IMR-90 (cell line): ENCODE measurements at regions not wholly inside any gene's neighbourhood (a gene's known extent, or its start where the extent isn't known, plus 50 kb on each side); places are given as distances from the start of the nearest gene placed in this dataset.

Source experiments
- ATAC-seq: fragments of 200-7000 bp; cut with Tn5 transposase; 2 replicates; pipeline ENCODE4 v1.9.1; 2020; ENCODE audit warnings: low read depth, mild to moderate bottlenecking, moderate library complexity
- BruUV-seq: library from RNA; stranded (reverse); fragments of 400-500 nt; replicated peaks from 2 replicates; lab custom pipeline; 2021; lab: Mats Ljungman, UMichigan
- CTCF ChIA-PET: fragments of 300-600 bp; formaldehyde crosslinking; extraction: SDS; loops from one replicate; lab custom pipeline; 2021; ENCODE audit warnings: antibody characterized with exemption; lab: Yijun Ruan, JAX
- POLR2A ChIA-PET: fragments of 300-600 bp; sonication (Branson Sonifier 250); formaldehyde crosslinking; loops from one replicate; lab custom pipeline; 2022; ENCODE audit warnings: antibody characterized with exemption; ENCODE audit not compliant: unreplicated experiment; lab: Charles Lee
- DNase-seq: peaks from one replicate; pipeline ENCODE4 v3.0.0; 2013
- H2AFZ ChIP-seq: replicated peaks from 2 replicates; pipeline ENCODE3; 2013; ENCODE audit warnings: low read length, mild to moderate bottlenecking; ENCODE audit not compliant: poor library complexity
- H2AK5ac ChIP-seq: 2 replicates; pipeline ENCODE4 v1.6.1; 2013; ENCODE audit warnings: low read depth, low read length, inconsistent platforms
- H2AK9ac ChIP-seq: replicated peaks from 2 replicates; pipeline ENCODE3; 2013; ENCODE audit warnings: mild to moderate bottlenecking, low read depth, low read length, moderate library complexity; ENCODE audit not compliant: poor library complexity
- H2BK120ac ChIP-seq: 2 replicates; pipeline ENCODE4 v1.6.1; 2013; ENCODE audit warnings: low read depth, low read length, inconsistent platforms
- H2BK15ac ChIP-seq: 3 replicates; pipeline ENCODE4 v1.6.1; 2013; ENCODE audit warnings: low read depth, low read length, inconsistent platforms
- H2BK20ac ChIP-seq: 2 replicates; pipeline ENCODE4 v1.6.1; 2013; ENCODE audit warnings: low read depth, mild to moderate bottlenecking, inconsistent platforms, low read length, moderate library complexity
- H2BK5ac ChIP-seq: 2 replicates; pipeline ENCODE4 v1.6.1; 2013; ENCODE audit warnings: mild to moderate bottlenecking, low read depth, low read length, inconsistent platforms; ENCODE audit not compliant: poor library complexity, severe bottlenecking
- H3K14ac ChIP-seq: replicated peaks from 2 replicates; pipeline ENCODE4 v1.6.1; 2013; ENCODE audit warnings: low read depth, low read length, inconsistent platforms
- H3K18ac ChIP-seq: 2 replicates; pipeline ENCODE4 v1.6.1; 2013; ENCODE audit warnings: low read depth, low read length, control low read depth
- H3K23ac ChIP-seq: 2 replicates; pipeline ENCODE4 v1.6.1; 2013; ENCODE audit warnings: low read depth, low read length, inconsistent platforms
- H3K27ac ChIP-seq: 2 replicates; pipeline ENCODE4 v1.5.1; 2013; ENCODE audit warnings: mild to moderate bottlenecking, control low read depth, low read length; ENCODE audit not compliant: insufficient read depth
- H3K27me3 ChIP-seq: 2 replicates; pipeline ENCODE4 v1.6.1; 2013; ENCODE audit warnings: low read length; ENCODE audit not compliant: control insufficient read depth, insufficient read depth
- H3K36me3 ChIP-seq: 2 replicates; pipeline ENCODE4 v1.6.1; 2013; ENCODE audit warnings: low read length, mixed read lengths; ENCODE audit not compliant: control insufficient read depth, insufficient read depth
- H3K4ac ChIP-seq: 2 replicates; pipeline ENCODE4 v1.6.1; 2013; ENCODE audit warnings: low read depth, low read length, inconsistent platforms
- H3K4me1 ChIP-seq: 2 replicates; pipeline ENCODE4 v1.6.1; 2013; ENCODE audit warnings: low read length, mixed read lengths; ENCODE audit not compliant: control insufficient read depth, insufficient read depth
- H3K4me2 ChIP-seq: 2 replicates; pipeline ENCODE4 v1.6.1; 2013; ENCODE audit warnings: low read depth, mild to moderate bottlenecking, control low read depth, low read length, moderate library complexity
- H3K4me3 ChIP-seq: 2 replicates; pipeline ENCODE4 v1.5.1; 2013; ENCODE audit warnings: low read depth, mild to moderate bottlenecking, control low read depth, low read length, moderate library complexity; ENCODE audit not compliant: insufficient read depth
- H3K56ac ChIP-seq: 2 replicates; pipeline ENCODE4 v1.6.1; 2013; ENCODE audit warnings: low read length, inconsistent platforms; ENCODE audit not compliant: insufficient read depth; ENCODE audit errors: extremely low read depth
- H3K79me1 ChIP-seq, 2 experiments: 2 replicates each; pipeline ENCODE4 v1.6.1; 2013; ENCODE audit warnings: low read length in 2 of 2, inconsistent platforms in 1 of 2, low read depth in 1 of 2
- H3K9ac ChIP-seq: 2 replicates; pipeline ENCODE4 v1.6.1; 2013; ENCODE audit warnings: low read depth, low read length, control low read depth
- H3K9me1 ChIP-seq: 2 replicates; pipeline ENCODE4 v1.6.1; 2013; ENCODE audit warnings: low read length, inconsistent platforms; ENCODE audit not compliant: insufficient read depth
- H3K9me3 ChIP-seq: 2 replicates; pipeline ENCODE4 v1.6.1; 2013; ENCODE audit warnings: low read length; ENCODE audit not compliant: control insufficient read depth, insufficient read depth
- H4K20me1 ChIP-seq: 2 replicates; pipeline ENCODE4 v1.6.1; 2013; ENCODE audit warnings: low read length, inconsistent platforms; ENCODE audit not compliant: insufficient read depth
- H4K5ac ChIP-seq: 2 replicates; pipeline ENCODE4 v1.6.1; 2013; ENCODE audit warnings: mild to moderate bottlenecking, low read depth, low read length, control low read depth
- H4K8ac ChIP-seq, 2 experiments: 2 replicates each; pipeline ENCODE4 v1.6.1; 2013; ENCODE audit warnings: low read depth in 2 of 2, low read length in 2 of 2, control low read depth in 1 of 2, inconsistent platforms in 1 of 2
- H4K91ac ChIP-seq: 2 replicates; pipeline ENCODE4 v1.6.1; 2013; ENCODE audit warnings: low read depth, low read length, inconsistent platforms; ENCODE audit not compliant: insufficient read depth
- BHLHE40 ChIP-seq: fragments of 150-350 bp; IDR thresholded peaks from 2 replicates; pipeline ENCODE4 v1.6.1; 2016; ENCODE audit warnings: mild to moderate bottlenecking, low read depth, low read length
- CEBPB ChIP-seq: IDR thresholded peaks from 2 replicates; pipeline ENCODE4 v1.6.1; 2012; ENCODE audit warnings: low read depth, low read length, improper control_type of control experiment
- CHD1 ChIP-seq: IDR thresholded peaks from 2 replicates; pipeline ENCODE4 v1.6.1; 2012; ENCODE audit warnings: low read depth, low read length, improper control_type of control experiment
- ELK1 ChIP-seq: fragments of 150-350 bp; IDR thresholded peaks from 2 replicates; pipeline ENCODE4 v1.6.1; 2016; ENCODE audit warnings: low read depth, mild to moderate bottlenecking, low read length, moderate library complexity, borderline replicate concordance
- FOS ChIP-seq: fragments of 150-350 bp; IDR thresholded peaks from 2 replicates; pipeline ENCODE4 v1.6.1; 2016; ENCODE audit warnings: low read depth, low read length
- MAFK ChIP-seq: IDR thresholded peaks from 2 replicates; pipeline ENCODE4 v1.6.1; 2012; ENCODE audit warnings: low read depth, low read length, improper control_type of control experiment
- MXI1 ChIP-seq: IDR thresholded peaks from 2 replicates; pipeline ENCODE4 v1.6.1; 2012; ENCODE audit warnings: low read depth, mild to moderate bottlenecking, low read length, moderate library complexity, borderline replicate concordance
- NFE2L2 ChIP-seq: fragments of 150-350 bp; IDR thresholded peaks from 2 replicates; pipeline ENCODE4 v1.6.1; 2016; ENCODE audit warnings: low read depth, mild to moderate bottlenecking, low read length
- POLR2A ChIP-seq: IDR thresholded peaks from 2 replicates; pipeline ENCODE4 v1.6.1; 2012; ENCODE audit warnings: mild to moderate bottlenecking, low read depth, low read length
- RCOR1 ChIP-seq: IDR thresholded peaks from 2 replicates; pipeline ENCODE4 v1.6.1; 2012; ENCODE audit warnings: mild to moderate bottlenecking, low read length, improper control_type of control experiment; ENCODE audit not compliant: insufficient replicate concordance
- RFX5 ChIP-seq: IDR thresholded peaks from 2 replicates; pipeline ENCODE4 v1.8.0; 2012; ENCODE audit warnings: low read depth, mild to moderate bottlenecking, low read length, moderate library complexity
- SMC3 ChIP-seq: fragments of 150-350 bp; IDR thresholded peaks from 2 replicates; pipeline ENCODE4 v1.6.1; 2016; ENCODE audit warnings: low read depth, mild to moderate bottlenecking, antibody characterized with exemption, low read length, moderate library complexity
- USF2 ChIP-seq: fragments of 150-350 bp; IDR thresholded peaks from 2 replicates; pipeline ENCODE4 v1.6.1; 2017; ENCODE audit warnings: mild to moderate bottlenecking, antibody characterized with exemption, low read length, low read depth
- WGBS, 2 experiments: methylation state at CpG; one replicate each; pipeline versions ENCODE4 v1.1.5 to v1.1.7; 2013; ENCODE audit warnings: missing lambda C conversion rate in 2 of 2; ENCODE audit not compliant: insufficient read length in 1 of 2; ENCODE audit errors: extremely low coverage in 2 of 2; 5-methylcytosine and 5-hydroxymethylcytosine counted together
- dilution Hi-C: fragments of 300-500 bp; cut with HindIII; formaldehyde crosslinking; loops from one replicate; pipeline ENCODE4 v1.14.3; 2018; ENCODE audit warnings: low sequenced_read_pairs; ENCODE audit not compliant: unreplicated experiment
- in situ Hi-C: fragments of 300-500 bp; cut with MboI; formaldehyde crosslinking; loops from 3 replicates; pipeline ENCODE4 v1.14.3; 2019; ENCODE audit warnings: low sequenced_read_pairs, inconsistent platforms, mixed read lengths
- intact Hi-C: fragments of 100-400 bp; cut with micrococcal nuclease; formaldehyde crosslinking; loops from 2 replicates; pipeline ENCODE4 v1.10.0; 2022
- TF ChIP-seq, protein P1 (sequence below): conservative IDR thresholded peaks from 2 replicates; pipeline ENCODE4 v1.5.1; 2012; ENCODE audit warnings: mild to moderate bottlenecking, low read depth, low read length, improper control_type of control experiment

DNA sequence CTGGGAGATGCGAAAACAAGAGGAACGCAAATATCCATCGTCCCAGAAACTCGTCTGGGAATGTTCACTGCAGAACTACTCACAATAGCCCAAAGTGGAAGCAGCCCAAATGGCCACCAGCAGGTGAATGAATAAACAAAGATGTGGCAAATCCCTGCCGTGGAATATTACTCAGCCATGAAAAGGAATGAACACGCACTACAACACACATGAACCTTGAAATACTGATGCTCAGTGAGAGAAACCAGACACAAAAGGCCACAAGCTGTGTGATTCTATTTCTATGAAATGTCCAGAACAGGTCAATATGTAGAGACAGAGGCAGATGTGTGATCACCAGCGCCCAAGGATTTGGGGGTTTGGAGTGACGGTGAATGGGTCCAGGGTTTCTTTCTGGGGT lies 169.8 kb downstream of the IRF8 start:
- CTCF ChIA-PET, result no interaction called here
- 100% methylated on average over 3 of the region's 8 CpGs; no CpG with 5 or more reads in 1 of the 2 experiments for whole genome bisulfite sequencing, 2 experiments
- no peak overlapping the region for H3K23ac ChIP-seq
- no peak overlapping the region for H4K8ac ChIP-seq
- H2BK15ac ChIP-seq, result no peak overlapping the region
- H3K9ac ChIP-seq, result no peak overlapping the region
- dilution Hi-C loops (no loop called here), in situ Hi-C loops (no loop called here), intact Hi-C loops (no loop called here)
- ATAC-seq (no peak), DNase-seq (no peak)
- peaks cover 3% of the 10 kb centered on the region; the same call in 1 of the 2 replicates for H3K4me1 ChIP-seq
- H3K27me3 ChIP-seq, result peaks cover 5% of the 10 kb centered on the region; the same call in 1 of the 2 replicates
- H3K14ac ChIP-seq, result no peak overlapping the region
- no peak overlapping the region for H2BK5ac ChIP-seq
- H3K79me1 ChIP-seq, result peaks cover 0 to 8% of the 10 kb centered on the region in 2 experiments; a peak in 3 of 4 replicates
- H2AK5ac ChIP-seq, result no peak overlapping the region
- no peaks in the 10 kb centered on the region for H4K20me1 ChIP-seq
- no peak overlapping the region for H4K91ac ChIP-seq
- peaks cover 3% of the 10 kb centered on the region; the same call in 1 of the 2 replicates for H3K9me1 ChIP-seq
- no peak overlapping the region for H3K18ac ChIP-seq
- no peak overlapping the region for H2AFZ ChIP-seq
- no peaks in the 10 kb centered on the region for H3K9me3 ChIP-seq
- H3K36me3 ChIP-seq, result no peaks in the 10 kb centered on the region
- H2BK120ac ChIP-seq, result no peak overlapping the region
- BruUV-seq, result no TSS peak
- H2BK20ac ChIP-seq, result no peak overlapping the region
- H4K5ac ChIP-seq, result no peak overlapping the region
- no peak overlapping the region for H3K4me2 ChIP-seq
- H3K56ac ChIP-seq, result no peak overlapping the region
- TF ChIP-seq RFX5, result no peak
- TF ChIP-seq MAFK, result no peak
- TF ChIP-seq CEBPB, result no peak
- no peak for TF ChIP-seq CHD1
- TF ChIP-seq RCOR1, result no peak
- TF ChIP-seq, protein P1, sequence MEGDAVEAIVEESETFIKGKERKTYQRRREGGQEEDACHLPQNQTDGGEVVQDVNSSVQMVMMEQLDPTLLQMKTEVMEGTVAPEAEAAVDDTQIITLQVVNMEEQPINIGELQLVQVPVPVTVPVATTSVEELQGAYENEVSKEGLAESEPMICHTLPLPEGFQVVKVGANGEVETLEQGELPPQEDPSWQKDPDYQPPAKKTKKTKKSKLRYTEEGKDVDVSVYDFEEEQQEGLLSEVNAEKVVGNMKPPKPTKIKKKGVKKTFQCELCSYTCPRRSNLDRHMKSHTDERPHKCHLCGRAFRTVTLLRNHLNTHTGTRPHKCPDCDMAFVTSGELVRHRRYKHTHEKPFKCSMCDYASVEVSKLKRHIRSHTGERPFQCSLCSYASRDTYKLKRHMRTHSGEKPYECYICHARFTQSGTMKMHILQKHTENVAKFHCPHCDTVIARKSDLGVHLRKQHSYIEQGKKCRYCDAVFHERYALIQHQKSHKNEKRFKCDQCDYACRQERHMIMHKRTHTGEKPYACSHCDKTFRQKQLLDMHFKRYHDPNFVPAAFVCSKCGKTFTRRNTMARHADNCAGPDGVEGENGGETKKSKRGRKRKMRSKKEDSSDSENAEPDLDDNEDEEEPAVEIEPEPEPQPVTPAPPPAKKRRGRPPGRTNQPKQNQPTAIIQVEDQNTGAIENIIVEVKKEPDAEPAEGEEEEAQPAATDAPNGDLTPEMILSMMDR, result no peak
- no peak for TF ChIP-seq FOS
- no peak for TF ChIP-seq SMC3
- no peak for TF ChIP-seq USF2
- TF ChIP-seq ELK1, result no peak
- TF ChIP-seq POLR2A, result no peak
- TF ChIP-seq MXI1, result no peak
- no peak for TF ChIP-seq BHLHE40
- TF ChIP-seq NFE2L2, result no peak
- POLR2A ChIA-PET, result no interaction called here
- no peak overlapping the region for H3K27ac ChIP-seq
- H3K4ac ChIP-seq, result no peak overlapping the region
- no peak overlapping the region for H3K4me3 ChIP-seq
- no peak overlapping the region for H2AK9ac ChIP-seq
